ENCODE measurements at regions not wholly inside any gene's neighbourhood (a gene's known extent, or its start where the extent isn't known, plus 50 kb on each side); places are given as distances from the start of the nearest gene placed in this dataset.
"Not testable (repeated sequence)": the region's sequence is repeated elsewhere in the genome, so short reads cannot be mapped to it uniquely, and the experiment has no call there.

DNA sequence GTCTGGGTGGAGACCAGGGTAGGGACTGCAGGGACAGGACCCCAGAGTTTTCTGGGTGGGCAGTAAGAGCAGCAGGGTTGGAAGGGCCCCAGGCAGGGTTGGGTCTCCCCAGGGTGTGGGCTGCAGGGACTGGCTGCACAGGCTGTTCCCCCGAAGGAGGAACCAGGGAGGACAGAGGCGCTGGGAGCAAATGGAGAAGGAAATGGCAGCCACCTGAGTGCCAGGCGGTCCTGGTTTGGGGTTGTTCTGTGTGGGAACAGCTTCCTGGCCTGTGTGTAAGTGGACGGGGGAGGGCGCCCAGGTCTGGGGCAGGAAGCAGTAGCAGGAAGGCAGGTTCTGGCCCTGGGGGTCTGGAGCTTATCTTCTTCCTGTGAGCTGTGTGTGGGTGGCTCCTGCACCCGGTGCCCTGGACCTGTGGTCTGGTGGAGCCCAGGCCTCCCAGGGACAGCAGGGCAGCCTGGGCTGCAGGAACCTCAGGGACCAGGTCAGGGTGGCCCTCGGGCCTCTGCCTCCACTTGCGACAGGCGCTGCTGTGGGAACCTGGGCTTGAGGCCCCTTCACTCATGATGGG, 372.8 kb downstream of the TMEM121 start:
- Histone ChIP-seq H3K9ac (ENCODE audit: low read depth, low read length) (no peak overlapping the region), H3K36me3 (ENCODE audit: control insufficient read depth, insufficient read depth, low read length) (no peaks in the 10 kb centered on the region), H3K27me3 (ENCODE audit: control insufficient read depth, insufficient read depth, low read length) (no peaks in the 10 kb centered on the region), H3K27ac (ENCODE audit: low read depth, low read length) (no peak overlapping the region), H3K4me1 (ENCODE audit: control insufficient read depth, insufficient read depth, low read length) (no peaks in the 10 kb centered on the region), H3K4me3 (ENCODE audit: low read depth, low read length) (no peak overlapping the region), H3K9me3 (ENCODE audit: control insufficient read depth, insufficient read depth, low read length) (peaks cover 76% of the 10 kb centered on the region)

DNA sequence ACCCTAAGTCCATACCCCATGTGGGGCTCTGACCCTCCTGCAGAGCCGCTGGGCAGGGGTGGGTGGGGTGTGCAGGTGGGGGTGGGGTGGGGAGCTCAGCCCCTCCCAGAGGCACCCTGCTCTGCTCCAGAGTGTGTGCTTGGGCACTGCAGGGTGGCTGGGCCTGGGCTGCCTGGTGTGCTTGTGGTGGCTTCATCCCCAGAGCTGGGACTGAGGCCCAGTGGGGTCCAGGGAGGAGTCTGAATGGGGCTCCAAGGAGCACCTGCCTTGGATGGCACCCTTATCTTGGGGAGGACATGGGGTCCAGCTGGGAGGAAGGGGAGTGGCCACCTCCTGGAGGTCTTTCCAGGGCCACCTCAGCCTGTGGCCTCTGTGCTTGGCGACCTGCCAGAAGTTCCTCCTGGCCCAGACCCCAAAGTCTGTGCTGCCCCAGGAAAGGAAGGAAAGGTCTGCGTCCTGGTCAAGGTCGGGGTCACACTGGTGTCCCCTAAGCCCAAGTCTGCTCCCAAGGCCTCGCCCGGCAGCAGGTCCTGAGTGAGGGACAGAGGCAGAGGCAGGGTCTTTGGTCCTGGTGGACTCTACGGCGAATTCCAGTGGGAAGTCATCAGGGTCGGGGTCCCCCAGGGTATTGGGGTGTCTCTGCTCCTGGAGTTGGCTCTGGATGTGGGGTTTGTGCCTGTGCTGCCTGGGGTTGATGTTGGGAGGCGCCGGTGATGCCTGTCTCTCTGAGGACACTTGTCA, 373.4 kb downstream of the TMEM121 start:
- H3K4me3 ChIP-seq (ENCODE audit: low read depth, low read length): no peak overlapping the region
- no peaks in the 10 kb centered on the region for H3K27me3 ChIP-seq (ENCODE audit: control insufficient read depth, insufficient read depth, low read length)
- H3K9me3 ChIP-seq (ENCODE audit: control insufficient read depth, insufficient read depth, low read length): peaks cover 83% of the 10 kb centered on the region
- no peaks in the 10 kb centered on the region for H3K36me3 ChIP-seq (ENCODE audit: control insufficient read depth, insufficient read depth, low read length)
- no peak overlapping the region for H3K27ac ChIP-seq (ENCODE audit: low read depth, low read length)
- H3K9ac ChIP-seq (ENCODE audit: low read depth, low read length): no peak overlapping the region
- no peaks in the 10 kb centered on the region for H3K4me1 ChIP-seq (ENCODE audit: control insufficient read depth, insufficient read depth, low read length)

GRCh38 chr14:105900398-105901160, 374.2 kb downstream of the TMEM121 start:
- H3K9me3 ChIP-seq (ENCODE audit: control insufficient read depth, insufficient read depth, low read length): peaks cover 83% of the 10 kb centered on the region
- H3K36me3 ChIP-seq (ENCODE audit: control insufficient read depth, insufficient read depth, low read length): no peaks in the 10 kb centered on the region
- H3K4me1 ChIP-seq (ENCODE audit: control insufficient read depth, insufficient read depth, low read length): no peaks in the 10 kb centered on the region
- H3K9ac ChIP-seq (ENCODE audit: low read depth, low read length): no peak overlapping the region
- H3K27me3 ChIP-seq (ENCODE audit: control insufficient read depth, insufficient read depth, low read length): no peaks in the 10 kb centered on the region
- H3K4me3 ChIP-seq (ENCODE audit: low read depth, low read length): no peak overlapping the region
- no peak overlapping the region for H3K27ac ChIP-seq (ENCODE audit: low read depth, low read length)

DNA sequence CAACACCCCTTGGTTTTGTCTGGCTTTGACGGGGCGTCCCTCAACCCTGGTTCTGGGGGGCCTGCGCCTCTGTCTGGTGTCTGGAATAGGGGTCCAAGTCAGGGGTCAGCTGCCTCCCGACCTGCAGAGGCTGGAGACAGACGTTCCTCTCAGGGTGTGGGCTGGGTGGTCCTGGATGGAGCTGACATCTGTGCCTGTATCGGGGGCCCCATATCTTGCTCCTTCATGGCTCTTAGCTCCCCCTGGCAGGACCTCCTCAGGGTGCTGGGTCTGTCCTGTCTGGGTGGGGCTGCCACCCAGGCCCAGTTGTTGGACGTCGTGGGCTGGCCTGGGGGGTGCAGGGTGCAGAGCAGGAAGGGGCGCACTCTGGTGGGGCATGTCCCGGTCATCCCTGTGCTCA, 374.8 kb downstream of the TMEM121 start:
- Histone ChIP-seq H3K4me1 (ENCODE audit: control insufficient read depth, insufficient read depth, low read length) (no peaks in the 10 kb centered on the region), H3K27me3 (ENCODE audit: control insufficient read depth, insufficient read depth, low read length) (no peaks in the 10 kb centered on the region), H3K36me3 (ENCODE audit: control insufficient read depth, insufficient read depth, low read length) (no peaks in the 10 kb centered on the region), H3K4me3 (ENCODE audit: low read depth, low read length) (no peak overlapping the region), H3K27ac (ENCODE audit: low read depth, low read length) (no peak overlapping the region), H3K9ac (ENCODE audit: low read depth, low read length) (no peak overlapping the region), H3K9me3 (ENCODE audit: control insufficient read depth, insufficient read depth, low read length) (peaks cover 85% of the 10 kb centered on the region)

DNA sequence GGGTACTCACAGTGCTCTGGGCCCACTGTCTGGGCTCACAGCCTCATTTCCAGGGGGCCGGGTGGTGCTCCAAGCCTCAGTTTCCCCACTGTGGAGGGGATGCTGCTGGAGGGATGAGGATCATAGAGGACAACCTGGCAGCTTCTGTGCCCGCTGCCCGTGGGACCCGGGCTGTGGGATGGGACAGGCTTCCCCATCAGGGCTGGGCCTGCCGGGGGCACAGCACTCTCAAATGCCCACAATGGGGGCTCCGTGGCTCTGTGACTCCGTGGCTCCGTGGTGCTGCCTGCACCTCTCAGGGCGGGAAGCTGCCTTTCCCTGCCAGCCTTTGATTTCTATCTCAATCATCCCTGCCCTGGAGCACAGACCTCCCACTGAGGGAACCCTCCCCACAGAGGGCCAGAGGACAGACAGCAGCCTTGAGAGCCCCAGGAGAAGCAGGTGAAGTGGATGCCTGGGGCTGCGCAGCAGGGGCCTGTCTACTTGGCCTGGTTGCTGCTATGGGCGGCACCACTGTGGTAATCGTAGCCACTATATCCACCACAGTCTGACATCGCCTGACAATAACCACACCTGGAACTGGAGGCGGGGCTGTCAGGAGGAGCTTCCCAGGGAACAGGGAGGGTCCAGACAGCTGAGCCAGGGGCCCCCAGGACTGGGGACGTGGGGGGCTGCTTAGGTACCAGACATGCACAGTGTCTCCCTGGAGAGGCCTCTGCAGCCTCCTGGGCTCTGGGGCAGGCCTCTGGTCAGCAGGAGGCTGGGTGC, 375.9 kb downstream of the TMEM121 start:
- no peak overlapping the region for H3K9ac ChIP-seq (ENCODE audit: low read depth, low read length)
- H3K4me3 ChIP-seq (ENCODE audit: low read depth, low read length): no peak overlapping the region
- no peaks in the 10 kb centered on the region for H3K27me3 ChIP-seq (ENCODE audit: control insufficient read depth, insufficient read depth, low read length)
- H3K36me3 ChIP-seq (ENCODE audit: control insufficient read depth, insufficient read depth, low read length): no peaks in the 10 kb centered on the region
- H3K9me3 ChIP-seq (ENCODE audit: control insufficient read depth, insufficient read depth, low read length): peaks cover 93% of the 10 kb centered on the region
- H3K4me1 ChIP-seq (ENCODE audit: control insufficient read depth, insufficient read depth, low read length): no peaks in the 10 kb centered on the region
- no peak overlapping the region for H3K27ac ChIP-seq (ENCODE audit: low read depth, low read length)

DNA sequence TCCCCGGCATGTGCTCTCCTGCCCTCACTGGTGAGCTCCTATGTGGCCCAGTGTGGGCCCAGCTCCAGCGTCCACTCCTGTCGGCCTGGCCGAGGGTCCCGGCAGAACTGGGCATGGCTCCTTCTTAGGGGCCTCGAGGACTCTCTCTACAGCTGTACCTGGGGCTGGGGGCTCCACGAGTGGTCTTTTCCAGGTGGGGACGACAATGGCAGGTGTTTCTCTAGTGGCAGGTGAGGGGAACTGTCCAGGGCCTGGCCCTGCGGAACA, 376.4 kb downstream of the TMEM121 start:
- H3K4me3 ChIP-seq (ENCODE audit: low read depth, low read length); H3K36me3 ChIP-seq (ENCODE audit: control insufficient read depth, insufficient read depth, low read length); H3K9ac ChIP-seq (ENCODE audit: low read depth, low read length); H3K4me1 ChIP-seq (ENCODE audit: control insufficient read depth, insufficient read depth, low read length); H3K27me3 ChIP-seq (ENCODE audit: control insufficient read depth, insufficient read depth, low read length); H3K27ac ChIP-seq (ENCODE audit: low read depth, low read length): not testable (repeated sequence)
- H3K9me3 ChIP-seq (ENCODE audit: control insufficient read depth, insufficient read depth, low read length): peaks cover 93% of the 10 kb centered on the region

DNA sequence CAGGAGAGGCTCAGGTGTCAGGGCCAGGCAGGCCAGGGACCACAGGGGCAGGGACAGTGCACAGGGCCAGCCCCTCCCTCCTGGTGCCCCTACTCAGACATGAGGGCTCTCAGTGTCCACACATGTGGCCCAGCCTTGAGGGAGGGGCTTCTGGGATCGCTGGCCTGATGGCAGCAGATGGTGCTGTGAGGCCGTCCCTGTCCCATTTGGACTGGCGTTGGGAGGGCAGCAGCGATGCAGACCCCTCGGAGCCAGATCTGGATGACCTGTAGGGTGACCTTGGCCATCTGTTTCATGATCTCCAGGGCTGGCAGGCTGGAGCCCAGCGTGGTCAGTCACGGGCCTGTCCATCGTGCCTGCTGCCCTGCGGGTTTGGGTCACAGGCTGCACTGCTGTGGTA, 377.6 kb downstream of the TMEM121 start:
- no peak overlapping the region for H3K9ac ChIP-seq (ENCODE audit: low read depth, low read length)
- no peaks in the 10 kb centered on the region for H3K4me1 ChIP-seq (ENCODE audit: control insufficient read depth, insufficient read depth, low read length)
- H3K36me3 ChIP-seq (ENCODE audit: control insufficient read depth, insufficient read depth, low read length): no peaks in the 10 kb centered on the region
- H3K4me3 ChIP-seq (ENCODE audit: low read depth, low read length): no peak overlapping the region; the same call in 1 of the 2 replicates
- H3K27me3 ChIP-seq (ENCODE audit: control insufficient read depth, insufficient read depth, low read length): no peaks in the 10 kb centered on the region
- peaks cover 88% of the 10 kb centered on the region for H3K9me3 ChIP-seq (ENCODE audit: control insufficient read depth, insufficient read depth, low read length)
- no peak overlapping the region for H3K27ac ChIP-seq (ENCODE audit: low read depth, low read length)

DNA sequence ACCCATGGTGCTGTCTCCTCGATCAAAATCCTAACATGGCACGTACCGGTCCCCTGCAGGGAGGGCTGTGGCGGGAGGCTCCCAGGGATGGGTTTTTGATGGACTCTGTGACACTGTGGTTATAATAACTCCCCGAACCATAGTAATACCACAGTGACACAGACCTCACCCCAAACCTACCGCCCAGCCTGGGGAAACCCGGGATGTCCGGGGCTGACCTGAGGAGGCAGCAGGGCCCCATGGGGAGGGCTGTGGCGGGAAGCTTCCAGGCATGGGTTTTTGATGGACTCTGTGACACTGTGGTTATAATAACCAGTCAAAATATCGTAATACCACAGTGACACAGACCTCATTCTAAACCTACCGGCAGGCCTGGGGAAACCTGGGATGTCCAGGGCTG, 378.0 kb downstream of the TMEM121 start:
- Histone ChIP-seq H3K9ac (ENCODE audit: low read depth, low read length) (no peak overlapping the region), H3K27ac (ENCODE audit: low read depth, low read length) (no peak overlapping the region), H3K36me3 (ENCODE audit: control insufficient read depth, insufficient read depth, low read length) (no peaks in the 10 kb centered on the region), H3K9me3 (ENCODE audit: control insufficient read depth, insufficient read depth, low read length) (peaks cover 88% of the 10 kb centered on the region), H3K4me1 (ENCODE audit: control insufficient read depth, insufficient read depth, low read length) (no peaks in the 10 kb centered on the region), H3K4me3 (ENCODE audit: low read depth, low read length) (no peak overlapping the region; the same call in 1 of the 2 replicates), H3K27me3 (ENCODE audit: control insufficient read depth, insufficient read depth, low read length) (no peaks in the 10 kb centered on the region)

DNA sequence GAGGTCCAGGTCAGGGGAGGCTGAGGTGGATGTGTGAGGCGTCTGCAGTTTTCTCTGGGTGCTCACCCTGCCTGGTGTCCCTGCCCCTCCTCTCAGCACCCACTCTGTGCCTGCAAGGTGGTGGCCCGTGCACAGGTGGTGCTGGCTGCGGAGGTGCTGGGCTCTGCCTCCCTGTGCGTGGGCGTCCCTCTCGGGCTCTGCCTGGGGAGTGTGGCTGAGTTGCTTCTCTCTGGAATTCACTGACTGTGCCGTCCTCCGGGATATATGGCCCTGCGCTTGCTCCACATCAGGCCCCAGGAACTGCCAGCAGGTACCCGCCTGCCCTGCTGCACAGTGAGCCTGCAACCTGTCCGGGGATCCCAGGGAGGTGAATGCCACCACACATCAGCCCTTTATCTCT, 379.1 kb downstream of the TMEM121 start:
- H3K4me1 ChIP-seq (ENCODE audit: control insufficient read depth, insufficient read depth, low read length): no peaks in the 10 kb centered on the region
- no peak overlapping the region for H3K9ac ChIP-seq (ENCODE audit: low read depth, low read length)
- peaks cover 87% of the 10 kb centered on the region for H3K9me3 ChIP-seq (ENCODE audit: control insufficient read depth, insufficient read depth, low read length)
- no peaks in the 10 kb centered on the region for H3K27me3 ChIP-seq (ENCODE audit: control insufficient read depth, insufficient read depth, low read length)
- no peak overlapping the region for H3K27ac ChIP-seq (ENCODE audit: low read depth, low read length)
- H3K36me3 ChIP-seq (ENCODE audit: control insufficient read depth, insufficient read depth, low read length): no peaks in the 10 kb centered on the region
- no peak overlapping the region for H3K4me3 ChIP-seq (ENCODE audit: low read depth, low read length)

- Histone ChIP-seq H3K27ac (ENCODE audit: low read depth, low read length) (no peak overlapping the region), H3K27me3 (ENCODE audit: control insufficient read depth, insufficient read depth, low read length) (no peaks in the 10 kb centered on the region), H3K9me3 (ENCODE audit: control insufficient read depth, insufficient read depth, low read length) (peaks cover 77% of the 10 kb centered on the region), H3K4me3 (ENCODE audit: low read depth, low read length) (no peak overlapping the region), H3K9ac (ENCODE audit: low read depth, low read length) (no peak overlapping the region), H3K4me1 (ENCODE audit: control insufficient read depth, insufficient read depth, low read length) (no peaks in the 10 kb centered on the region), H3K36me3 (ENCODE audit: control insufficient read depth, insufficient read depth, low read length) (no peaks in the 10 kb centered on the region)
Observed at GRCh38 chr14:105907276-105907675, 380.9 kb downstream of the TMEM121 start.

GRCh38 chr14:105908006-105908405, 381.6 kb downstream of the TMEM121 start:
- Histone ChIP-seq H3K9me3 (ENCODE audit: control insufficient read depth, insufficient read depth, low read length) (peaks cover 79% of the 10 kb centered on the region), H3K36me3 (ENCODE audit: control insufficient read depth, insufficient read depth, low read length) (no peaks in the 10 kb centered on the region), H3K27ac (ENCODE audit: low read depth, low read length) (no peak overlapping the region), H3K9ac (ENCODE audit: low read depth, low read length) (no peak overlapping the region), H3K4me1 (ENCODE audit: control insufficient read depth, insufficient read depth, low read length) (no peaks in the 10 kb centered on the region), H3K27me3 (ENCODE audit: control insufficient read depth, insufficient read depth, low read length) (no peaks in the 10 kb centered on the region), H3K4me3 (ENCODE audit: low read depth, low read length) (no peak overlapping the region)
